ENCODE measurements at regions not wholly inside any gene's neighbourhood (a gene's known extent, or its start where the extent isn't known, plus 50 kb on each side); places are given as distances from the start of the nearest gene placed in this dataset.

- H3K27me3 ChIP-seq (ENCODE audit: insufficient read depth, poor library complexity, severe bottlenecking) = no peaks in the 10 kb centered on the region
- DNase-seq (ENCODE audit: low spot score) (no peak), ATAC-seq (ENCODE audit: low read depth) (no peak)
Observed at GRCh38 chr3:82030916-82031315, 269.5 kb upstream of the GBE1 start.

DNA sequence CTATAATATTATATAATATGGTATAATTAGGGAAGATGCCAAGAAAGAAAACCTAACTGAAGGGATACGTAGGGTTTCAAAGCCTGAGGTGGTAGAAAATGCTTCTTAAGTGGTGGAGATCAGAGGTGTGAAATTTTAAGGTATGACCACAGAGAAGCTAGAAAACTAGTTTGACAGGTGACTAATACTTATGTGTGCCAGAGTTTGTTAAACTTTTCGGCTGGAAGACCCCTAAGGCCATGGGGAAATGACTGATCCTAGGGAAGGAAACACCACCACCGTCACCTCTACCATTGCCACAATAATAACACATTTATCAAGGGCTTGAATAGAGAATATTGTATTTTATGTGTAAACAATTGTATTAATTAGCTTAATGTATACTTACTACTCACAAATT is 261.4 kb upstream of the GBE1 start:
- TF ChIP-seq, protein P1, sequence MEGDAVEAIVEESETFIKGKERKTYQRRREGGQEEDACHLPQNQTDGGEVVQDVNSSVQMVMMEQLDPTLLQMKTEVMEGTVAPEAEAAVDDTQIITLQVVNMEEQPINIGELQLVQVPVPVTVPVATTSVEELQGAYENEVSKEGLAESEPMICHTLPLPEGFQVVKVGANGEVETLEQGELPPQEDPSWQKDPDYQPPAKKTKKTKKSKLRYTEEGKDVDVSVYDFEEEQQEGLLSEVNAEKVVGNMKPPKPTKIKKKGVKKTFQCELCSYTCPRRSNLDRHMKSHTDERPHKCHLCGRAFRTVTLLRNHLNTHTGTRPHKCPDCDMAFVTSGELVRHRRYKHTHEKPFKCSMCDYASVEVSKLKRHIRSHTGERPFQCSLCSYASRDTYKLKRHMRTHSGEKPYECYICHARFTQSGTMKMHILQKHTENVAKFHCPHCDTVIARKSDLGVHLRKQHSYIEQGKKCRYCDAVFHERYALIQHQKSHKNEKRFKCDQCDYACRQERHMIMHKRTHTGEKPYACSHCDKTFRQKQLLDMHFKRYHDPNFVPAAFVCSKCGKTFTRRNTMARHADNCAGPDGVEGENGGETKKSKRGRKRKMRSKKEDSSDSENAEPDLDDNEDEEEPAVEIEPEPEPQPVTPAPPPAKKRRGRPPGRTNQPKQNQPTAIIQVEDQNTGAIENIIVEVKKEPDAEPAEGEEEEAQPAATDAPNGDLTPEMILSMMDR (IDR thresholded peaks at IDR 0.05; ENCODE audit: poor library complexity, severe bottlenecking) = no peak
- no peak for ATAC-seq (ENCODE audit: low read depth)

More at GRCh38 chr3:82030916-82031315, 269.5 kb upstream of the GBE1 start:
- no peak overlapping the region for H3K4me3 ChIP-seq (ENCODE audit: severe bottlenecking)
- TF ChIP-seq, protein P1 (IDR thresholded peaks at IDR 0.05; ENCODE audit: poor library complexity, severe bottlenecking) = no peak
- H3K4me1 ChIP-seq (ENCODE audit: insufficient read depth, poor library complexity, severe bottlenecking) = no peaks in the 10 kb centered on the region
- no peak overlapping the region for H3K27ac ChIP-seq (ENCODE audit: poor library complexity, severe bottlenecking)
- no peaks in the 10 kb centered on the region for H3K9me3 ChIP-seq (ENCODE audit: severe bottlenecking)
- no peaks in the 10 kb centered on the region for H3K36me3 ChIP-seq (ENCODE audit: low read depth)

GRCh38 chr3:82020282-82020681 is 258.8 kb upstream of the GBE1 start:
- Histone ChIP-seq H3K27me3 (ENCODE audit: insufficient read depth, poor library complexity, severe bottlenecking) (no peaks in the 10 kb centered on the region), H3K36me3 (ENCODE audit: low read depth) (no peaks in the 10 kb centered on the region), H3K4me1 (ENCODE audit: insufficient read depth, poor library complexity, severe bottlenecking) (no peaks in the 10 kb centered on the region), H3K9me3 (ENCODE audit: severe bottlenecking) (no peaks in the 10 kb centered on the region), H3K27ac (ENCODE audit: poor library complexity, severe bottlenecking) (no peak overlapping the region), H3K4me3 (ENCODE audit: severe bottlenecking) (no peak overlapping the region)
- DNase-seq (ENCODE audit: low spot score) (no peak), ATAC-seq (ENCODE audit: low read depth) (no peak)
- TF ChIP-seq, protein P1 (IDR thresholded peaks at IDR 0.05; ENCODE audit: poor library complexity, severe bottlenecking) = no peak

More for the DNA sequence above, 261.4 kb upstream of the GBE1 start:
- DNase-seq (ENCODE audit: low spot score) = no peak
- Histone ChIP-seq H3K4me3 (ENCODE audit: severe bottlenecking) (no peak overlapping the region), H3K27me3 (ENCODE audit: insufficient read depth, poor library complexity, severe bottlenecking) (no peaks in the 10 kb centered on the region), H3K36me3 (ENCODE audit: low read depth) (no peaks in the 10 kb centered on the region), H3K9me3 (ENCODE audit: severe bottlenecking) (no peaks in the 10 kb centered on the region), H3K4me1 (ENCODE audit: insufficient read depth, poor library complexity, severe bottlenecking) (no peaks in the 10 kb centered on the region), H3K27ac (ENCODE audit: poor library complexity, severe bottlenecking) (no peak overlapping the region)

- no peak overlapping the region for H3K27ac ChIP-seq (ENCODE audit: poor library complexity, severe bottlenecking)
- TF ChIP-seq, protein P1 (IDR thresholded peaks at IDR 0.05; ENCODE audit: poor library complexity, severe bottlenecking) = no peak
- H3K4me1 ChIP-seq (ENCODE audit: insufficient read depth, poor library complexity, severe bottlenecking) = no peaks in the 10 kb centered on the region
- no peak overlapping the region for H3K4me3 ChIP-seq (ENCODE audit: severe bottlenecking)
- no peaks in the 10 kb centered on the region for H3K9me3 ChIP-seq (ENCODE audit: severe bottlenecking)
- DNase-seq (ENCODE audit: low spot score) (no peak), ATAC-seq (ENCODE audit: low read depth) (no peak)
- H3K36me3 ChIP-seq (ENCODE audit: low read depth) = no peaks in the 10 kb centered on the region
- H3K27me3 ChIP-seq (ENCODE audit: insufficient read depth, poor library complexity, severe bottlenecking) = no peaks in the 10 kb centered on the region
Observed at GRCh38 chr3:82015241-82015640, 253.8 kb upstream of the GBE1 start.

DNA sequence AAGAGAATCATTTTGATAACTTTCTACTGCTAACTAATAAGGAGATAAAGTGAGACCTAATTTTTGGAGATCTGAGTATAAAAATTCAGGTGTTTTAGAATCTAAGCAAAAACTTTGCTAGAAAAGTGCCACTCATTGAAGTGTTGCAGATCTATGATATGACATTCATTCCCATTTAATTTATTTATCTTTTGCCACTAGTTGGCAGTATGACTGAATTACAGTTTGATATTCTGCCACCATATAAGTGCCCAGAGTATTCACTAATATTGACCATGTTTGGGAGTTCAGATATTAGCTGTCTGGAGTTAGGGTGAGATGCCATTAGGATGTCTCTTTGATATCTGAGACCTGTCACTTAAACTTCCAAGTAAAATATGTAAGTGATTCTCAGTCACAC is 251.3 kb upstream of the GBE1 start:
- Histone ChIP-seq H3K36me3 (ENCODE audit: low read depth) (no peaks in the 10 kb centered on the region), H3K27me3 (ENCODE audit: insufficient read depth, poor library complexity, severe bottlenecking) (no peaks in the 10 kb centered on the region), H3K9me3 (ENCODE audit: severe bottlenecking) (no peaks in the 10 kb centered on the region), H3K4me1 (ENCODE audit: insufficient read depth, poor library complexity, severe bottlenecking) (no peaks in the 10 kb centered on the region), H3K4me3 (ENCODE audit: severe bottlenecking) (no peak overlapping the region), H3K27ac (ENCODE audit: poor library complexity, severe bottlenecking) (no peak overlapping the region)
- TF ChIP-seq, protein P1 (IDR thresholded peaks at IDR 0.05; ENCODE audit: poor library complexity, severe bottlenecking) = peak; percentile 54
- ATAC-seq (ENCODE audit: low read depth) = no peak
- no peak for DNase-seq (ENCODE audit: low spot score)
